Stimulated activated naive CD4-positive, alpha-beta T cell (primary cell): ENCODE measurements at regions not wholly inside any gene's neighbourhood (a gene's known extent, or its start where the extent isn't known, plus 50 kb on each side); places are given as distances from the start of the nearest gene placed in this dataset.

Source experiments
- DNase-seq, 6 experiments: peaks; one replicate each; lab custom pipeline; 2025; lab: John Stamatoyannopoulos, UW

GRCh38 chr22:48894064-48894671, 933.5 kb downstream of the BRD1 start:
- no peak for DNase-seq

DNA sequence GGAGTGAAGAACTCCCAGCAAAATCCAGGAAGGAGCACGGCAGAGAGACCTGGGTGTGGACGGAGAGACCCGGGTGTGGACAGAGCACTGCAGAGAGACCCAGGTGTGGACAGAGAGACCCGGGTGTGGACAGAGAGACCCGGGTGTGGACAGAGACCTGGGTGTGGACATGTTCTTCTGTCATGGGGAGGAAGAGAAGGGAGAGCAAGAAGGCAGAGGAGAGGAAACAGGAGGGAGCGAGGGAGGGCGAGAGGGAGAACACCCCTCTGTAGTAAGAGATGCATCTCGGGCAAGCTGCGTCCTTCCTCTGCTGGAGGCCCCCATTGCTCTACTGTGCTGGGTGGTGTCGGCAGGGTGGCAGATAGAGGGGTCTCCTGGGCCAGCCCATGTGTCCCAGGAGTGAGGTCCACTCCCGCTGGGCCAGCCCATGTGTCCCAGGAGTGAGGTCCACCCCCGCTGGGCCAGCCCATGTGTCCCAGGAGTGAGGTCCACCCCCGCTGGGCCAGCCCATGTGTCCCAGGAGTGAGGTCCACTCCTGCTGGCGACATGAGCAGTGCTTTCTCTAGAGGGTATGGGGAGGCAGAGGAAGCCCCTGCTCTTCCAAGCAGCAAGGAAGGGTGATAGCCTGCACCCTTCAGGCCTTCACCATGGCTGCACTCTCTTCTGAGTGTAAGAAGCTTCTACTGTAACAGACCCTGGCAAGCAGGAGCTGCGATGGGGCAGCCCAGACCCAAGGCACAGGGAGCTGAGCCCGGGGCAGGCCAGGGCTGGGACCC, 934.2 kb downstream of the BRD1 start:
- no peak for DNase-seq

DNA sequence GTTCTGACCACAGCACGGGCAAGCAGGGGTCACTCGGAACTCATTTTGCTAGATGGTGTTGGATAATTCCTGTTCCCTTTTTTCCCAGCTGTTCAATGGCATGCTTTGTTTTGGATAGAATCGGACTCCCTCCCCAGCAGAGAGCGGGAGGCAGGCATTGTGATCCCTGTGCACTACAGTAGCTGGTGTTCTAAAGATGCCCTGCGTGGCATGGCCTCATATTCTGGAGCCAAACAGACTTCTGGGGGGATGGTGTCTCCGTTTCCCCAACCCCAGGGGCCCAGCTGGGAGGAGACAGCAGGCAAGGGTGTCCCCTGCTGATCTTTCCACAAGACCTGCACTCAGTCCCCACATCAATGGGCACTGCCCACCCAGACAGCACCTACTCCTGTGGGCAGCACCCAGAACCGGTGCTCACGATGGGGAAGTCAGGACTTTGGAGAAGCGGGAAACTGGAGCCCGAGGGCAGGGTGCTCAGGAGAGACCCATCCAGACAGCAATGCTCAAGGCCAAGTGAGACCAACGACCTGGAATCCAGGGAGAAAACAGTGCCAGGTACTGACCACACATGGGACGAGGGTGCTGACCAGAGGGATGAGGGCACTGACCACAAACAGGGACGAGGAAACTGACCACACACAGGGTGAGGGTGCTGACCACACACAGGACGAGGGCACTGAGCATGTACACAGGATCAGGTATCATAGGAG, 934.9 kb downstream of the BRD1 start:
- DNase-seq = no peak

- no peak for DNase-seq
Measured at GRCh38 chr22:48891688-48892577, 935.7 kb downstream of the BRD1 start.

GRCh38 chr22:48890693-48891554, 936.7 kb downstream of the BRD1 start:
- no peak for DNase-seq

- DNase-seq = no peak
Measured at GRCh38 chr22:48889887-48890692, 937.6 kb downstream of the BRD1 start.

- DNase-seq = no peak
Measured at GRCh38 chr22:48889209-48889830, 938.4 kb downstream of the BRD1 start.

DNA sequence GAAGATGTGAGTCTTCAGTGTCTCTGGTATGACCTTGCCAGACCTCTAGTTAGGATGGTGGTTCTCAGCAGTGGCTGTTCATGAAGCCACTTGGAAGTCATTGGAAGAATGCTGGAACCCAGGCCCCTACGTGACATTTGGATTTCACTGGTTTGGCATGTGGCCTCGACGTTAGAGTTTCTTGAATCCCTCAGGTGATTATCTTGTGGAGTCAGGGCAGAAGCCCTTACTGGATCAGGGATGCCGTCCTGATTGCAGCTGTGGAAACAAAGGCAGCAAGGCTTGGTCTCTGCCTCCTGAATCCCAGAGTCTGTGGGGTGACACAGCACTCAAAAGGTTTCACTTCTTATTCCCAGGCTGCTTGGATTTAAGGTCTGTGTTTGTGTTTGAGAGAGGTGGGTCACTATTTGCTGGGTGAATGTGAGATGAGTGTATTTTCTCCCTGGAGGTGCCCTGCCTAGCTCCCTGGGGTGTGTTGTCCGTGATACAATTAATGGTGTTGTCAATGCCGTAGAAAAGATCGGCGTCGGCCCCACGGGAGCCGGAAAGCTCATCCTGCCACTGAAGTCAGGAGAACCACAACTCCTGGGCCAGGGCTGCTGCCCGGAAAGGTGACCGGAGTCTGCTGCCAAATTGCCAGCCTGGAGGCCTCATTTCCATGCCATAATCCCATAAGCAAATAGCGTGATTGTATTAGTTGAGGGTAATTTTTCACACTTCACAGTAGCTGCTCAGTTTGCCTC, 939.0 kb downstream of the BRD1 start:
- no peak for DNase-seq

- no peak for DNase-seq
Measured at GRCh38 chr22:48887394-48888332, 940.0 kb downstream of the BRD1 start.

GRCh38 chr22:48886604-48887393, 940.9 kb downstream of the BRD1 start:
- no peak for DNase-seq

GRCh38 chr22:48885919-48886305, 941.8 kb downstream of the BRD1 start:
- no peak for DNase-seq

DNA sequence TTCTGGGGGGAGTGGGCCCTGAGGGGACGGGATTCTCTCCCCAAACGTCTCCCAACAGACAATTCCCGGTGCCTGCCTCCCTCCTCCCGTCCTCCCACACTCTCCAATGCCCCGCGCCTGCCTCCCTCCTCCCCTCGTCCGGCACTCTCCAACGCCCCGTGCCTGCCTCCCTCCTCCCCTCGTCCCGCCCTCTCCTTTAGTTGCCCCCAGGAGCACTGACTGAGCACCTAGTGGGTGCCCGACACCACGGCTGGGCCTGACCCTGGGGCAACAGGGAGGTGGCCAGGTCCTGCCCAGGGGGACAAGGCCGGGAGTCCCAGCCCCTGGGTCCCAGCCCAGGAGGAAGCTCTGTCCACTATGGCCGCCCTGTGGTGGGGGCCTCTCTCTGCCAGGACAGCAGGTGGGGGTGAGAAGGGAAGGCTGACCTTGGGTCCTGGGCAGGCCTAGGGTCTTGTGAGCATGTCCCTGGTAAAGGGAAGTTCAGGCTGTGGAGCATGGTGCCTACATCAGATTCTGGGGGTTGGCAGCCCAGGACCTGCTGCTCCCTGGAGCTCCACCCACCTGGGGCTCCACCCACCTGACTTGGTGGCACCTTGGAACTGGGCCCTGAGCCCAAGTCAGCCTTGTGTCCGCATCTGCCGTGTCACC, 942.3 kb downstream of the BRD1 start:
- DNase-seq = no peak

DNA sequence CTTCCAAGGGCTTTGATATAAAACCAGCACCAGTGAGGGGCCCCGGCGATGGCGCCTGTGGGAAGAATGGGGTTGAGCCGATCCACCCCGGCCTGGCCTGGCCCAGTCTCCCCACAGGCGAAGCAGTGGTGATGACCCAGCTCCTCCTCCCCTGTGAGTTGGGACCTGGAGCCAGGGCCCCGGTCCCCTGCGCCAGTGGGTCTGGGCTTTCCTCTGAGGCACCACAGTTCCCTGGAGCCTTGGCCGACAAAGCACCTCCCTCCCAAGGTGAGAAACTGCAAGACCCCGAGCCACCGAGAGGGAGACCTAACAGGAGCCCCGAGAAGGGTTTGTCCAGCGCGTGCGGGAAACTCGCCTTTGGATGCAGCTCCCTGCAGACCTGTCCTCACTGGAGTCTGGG, 942.9 kb downstream of the BRD1 start:
- no peak for DNase-seq

DNA sequence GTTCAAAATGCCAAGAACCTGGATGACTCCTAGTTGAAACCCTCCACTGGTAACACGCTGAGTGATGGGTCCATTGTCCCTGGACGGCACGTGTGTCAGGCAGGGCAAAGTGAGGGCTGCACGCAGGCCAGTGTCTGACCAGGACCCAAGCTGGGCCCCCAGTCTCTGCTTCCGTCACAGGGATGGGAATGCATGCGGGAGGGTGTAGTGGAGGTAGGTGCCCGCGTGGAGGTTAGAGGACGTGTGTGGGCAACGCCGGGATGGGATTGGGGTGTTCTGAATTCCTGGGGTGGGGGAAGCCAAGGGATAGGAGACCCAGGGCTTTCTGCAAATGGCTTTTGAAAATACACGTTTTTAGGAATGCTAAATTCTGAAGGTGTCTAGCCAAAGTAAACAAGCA, 943.3 kb downstream of the BRD1 start:
- DNase-seq = no peak

DNA sequence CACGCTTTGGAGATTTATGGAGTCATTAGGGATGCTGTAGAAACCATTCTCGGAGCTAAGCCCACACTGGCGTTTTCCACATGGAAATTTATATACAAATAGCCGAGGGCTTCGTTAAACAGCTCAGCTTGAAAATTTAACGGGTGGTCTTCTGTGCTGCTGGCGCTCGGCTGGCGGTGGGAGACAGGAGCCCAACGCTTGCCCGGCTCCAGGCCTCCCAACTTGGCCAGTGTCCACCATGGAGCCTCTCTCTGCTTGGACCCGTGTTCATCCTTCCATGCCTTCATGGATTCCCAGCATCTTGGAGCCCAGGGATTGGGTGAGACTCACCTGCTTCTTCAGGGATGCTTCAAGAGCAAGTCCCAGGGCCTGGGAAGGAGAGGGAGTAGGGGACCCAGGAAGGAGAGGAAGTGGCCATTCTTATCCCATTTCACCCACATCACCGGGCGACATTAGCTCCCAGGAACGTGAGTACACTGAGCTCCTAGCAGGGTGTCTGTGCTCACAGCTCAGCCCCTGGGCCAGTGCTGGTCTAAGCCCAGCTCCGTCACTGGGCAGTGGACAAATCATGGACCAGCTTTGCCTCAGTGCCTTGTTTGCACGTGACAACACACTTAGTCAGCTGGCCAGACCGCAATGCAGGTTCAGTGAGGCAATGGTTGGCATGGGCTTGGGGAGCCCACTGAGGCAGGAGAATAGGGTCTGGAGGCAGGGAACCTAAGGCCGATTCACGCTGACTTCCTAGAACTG, 944.3 kb downstream of the BRD1 start:
- no peak for DNase-seq

DNA sequence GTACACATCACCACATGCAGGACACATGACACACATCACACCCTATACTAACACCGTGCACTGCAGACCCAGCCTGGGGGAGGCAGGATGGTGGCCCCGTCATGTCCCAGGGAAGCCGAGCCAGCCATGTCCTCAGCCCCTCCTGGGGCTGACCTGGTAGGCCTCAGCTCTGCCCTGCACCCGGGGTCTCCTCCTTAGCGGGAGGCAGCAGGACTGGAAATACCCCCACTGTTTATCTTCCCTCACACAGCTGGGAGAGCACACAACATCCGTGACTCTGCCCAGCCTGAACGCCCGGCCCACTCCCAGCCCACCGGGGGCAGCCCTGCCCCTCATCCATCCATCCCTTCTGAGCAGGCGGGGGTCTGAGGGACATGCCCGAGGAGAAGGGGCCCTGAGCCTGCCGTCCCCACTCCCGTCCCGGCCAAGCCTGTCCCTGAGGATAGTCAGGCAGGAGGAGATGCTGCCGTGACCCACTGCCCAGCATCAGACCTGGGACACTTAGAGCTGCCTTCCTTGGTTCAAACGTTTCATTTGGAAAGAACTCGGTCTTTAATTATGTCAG, 945.0 kb downstream of the BRD1 start:
- DNase-seq = no peak
